ENCODE measurements at regions not wholly inside any gene's neighbourhood (a gene's known extent, or its start where the extent isn't known, plus 50 kb on each side); places are given as distances from the start of the nearest gene placed in this dataset.
A peak's percentile ranks its signal among the peaks of the same experiment; 100 is the strongest.
"Not testable (repeated sequence)": the region's sequence is repeated elsewhere in the genome, so short reads cannot be mapped to it uniquely, and the experiment has no call there.

GRCh38 chrX:117458243-117458968 is 658.2 kb downstream of the KLHL13 start:
- no peak for ATAC-seq

DNA sequence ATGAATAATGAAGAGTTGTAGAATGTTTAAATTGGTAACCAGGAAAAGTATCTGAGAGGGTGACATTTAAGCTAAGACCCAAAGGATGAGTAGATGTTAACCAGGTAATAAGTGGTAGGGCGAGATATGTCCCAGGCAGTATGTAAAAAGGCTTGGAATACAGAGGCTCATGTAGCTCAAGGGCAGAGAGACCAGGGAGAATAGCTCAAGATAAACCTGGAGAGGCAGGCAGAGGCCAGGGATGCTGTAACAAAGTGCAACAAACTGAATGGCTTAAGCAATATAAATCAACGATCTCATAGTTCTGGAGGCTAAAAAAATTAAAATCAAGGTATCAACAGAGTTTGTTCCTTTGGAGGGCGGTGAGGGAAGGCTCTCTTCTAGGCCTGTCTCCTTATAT is 660.8 kb downstream of the KLHL13 start:
- no peak for ATAC-seq

- ATAC-seq = no peak
Measured at GRCh38 chrX:117429501-117429900, 687.1 kb downstream of the KLHL13 start.

- peak; percentile 95 for ATAC-seq
Measured at GRCh38 chrX:117407449-117408150, 709.0 kb downstream of the KLHL13 start.

DNA sequence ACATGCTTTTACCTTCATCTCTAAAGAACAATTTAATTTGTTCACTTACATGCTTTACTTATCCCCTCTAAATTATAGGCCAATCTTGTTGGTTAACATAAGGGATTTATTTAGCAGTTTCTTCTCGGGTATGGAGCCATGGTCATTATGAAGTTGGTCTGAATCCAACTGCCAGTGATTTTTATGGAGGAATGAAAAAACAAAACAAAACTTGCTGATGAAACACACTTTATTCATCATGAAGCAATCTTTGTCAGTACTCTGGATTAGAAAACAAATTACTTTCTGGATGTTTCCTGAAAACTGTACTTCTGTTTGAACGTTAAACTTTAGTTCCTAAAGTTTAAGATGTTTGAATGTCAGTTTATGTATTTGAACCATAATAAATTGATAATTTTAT is 715.8 kb downstream of the KLHL13 start:
- ATAC-seq = no peak

DNA sequence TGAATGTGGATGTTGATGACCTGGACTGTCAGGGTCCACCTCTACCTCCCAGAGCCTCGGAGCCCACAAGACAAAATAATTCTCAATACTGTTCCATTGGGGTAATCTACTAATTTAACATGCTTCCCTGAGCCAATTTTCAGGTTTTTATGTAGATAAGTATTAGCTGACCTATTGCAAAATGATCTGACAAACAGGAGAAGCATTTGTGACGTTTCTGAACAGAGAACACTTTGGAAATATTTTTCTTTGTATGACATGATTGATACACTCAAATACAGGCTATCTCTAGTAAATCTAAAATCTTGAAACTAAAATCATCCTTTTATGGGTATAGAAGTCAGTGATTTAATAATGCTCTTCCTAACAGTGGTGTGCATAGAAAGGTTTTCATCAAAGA is 716.6 kb downstream of the KLHL13 start:
- ATAC-seq = no peak

DNA sequence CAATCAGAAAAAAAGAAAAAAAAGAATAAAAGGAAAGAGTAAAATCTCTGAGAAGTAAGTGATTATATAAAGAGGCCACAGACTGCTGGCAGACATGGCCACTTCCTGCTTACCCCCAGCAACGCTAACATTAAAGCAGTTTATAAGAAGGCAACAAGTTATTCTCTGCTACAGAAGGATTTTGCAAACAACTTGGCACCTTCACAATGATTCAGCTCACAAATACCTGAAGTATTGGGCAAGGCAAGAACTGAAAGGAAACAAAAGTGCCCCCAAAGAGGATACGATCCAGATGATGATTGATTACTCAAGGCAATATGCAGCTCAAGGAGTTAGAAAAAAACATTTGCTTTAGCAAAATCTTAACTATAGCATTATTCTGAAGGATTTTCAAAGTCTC is 718.8 kb downstream of the KLHL13 start:
- no peak for ATAC-seq

GRCh38 chrX:117394506-117395070 is 722.0 kb downstream of the KLHL13 start:
- ATAC-seq = not testable (repeated sequence)

GRCh38 chrX:117392360-117392759 is 724.2 kb downstream of the KLHL13 start:
- not testable (repeated sequence) for ATAC-seq

GRCh38 chrX:117376460-117376859 is 740.1 kb downstream of the KLHL13 start:
- peak; percentile 83 for ATAC-seq

DNA sequence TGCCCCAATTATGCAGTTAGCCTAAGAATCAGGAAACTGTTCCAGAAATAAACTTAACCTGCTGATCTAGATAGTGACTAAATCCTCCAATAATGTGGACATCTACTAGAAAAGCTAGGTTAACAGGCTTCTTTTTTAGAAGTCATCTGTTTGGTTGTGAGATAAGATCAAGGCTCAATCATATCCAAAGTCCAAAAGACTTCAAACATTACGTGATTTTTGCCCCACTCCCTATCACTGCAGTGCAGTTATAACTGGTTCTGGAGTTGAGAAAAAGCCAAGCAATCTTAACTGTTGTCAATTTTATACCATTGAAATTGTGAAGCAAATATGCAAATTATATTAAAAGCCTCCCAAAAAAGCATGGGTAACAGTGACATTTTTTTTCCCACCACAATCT is 781.4 kb downstream of the KLHL13 start:
- ATAC-seq = no peak

GRCh38 chrX:117327373-117327772 is 789.2 kb downstream of the KLHL13 start:
- ATAC-seq = no peak

DNA sequence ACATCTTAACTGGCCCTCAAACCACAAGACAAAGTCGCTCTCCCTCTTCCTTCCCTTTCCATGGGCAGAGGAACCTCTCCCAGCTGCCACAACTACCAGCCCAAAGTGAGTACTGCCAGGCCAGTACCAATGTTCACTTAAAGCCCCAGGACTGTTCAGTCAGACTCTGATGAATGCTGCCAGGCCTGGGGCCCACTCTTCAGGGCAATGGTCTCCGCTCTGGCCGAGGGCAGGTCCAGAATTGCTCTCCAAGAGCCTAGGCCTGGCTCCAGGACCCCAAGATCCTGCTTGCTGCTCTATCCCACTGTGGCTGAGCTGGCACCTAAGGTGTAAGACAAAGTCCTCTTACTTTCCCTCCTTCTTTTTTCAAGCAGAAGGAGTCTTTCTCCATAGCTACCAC is 790.9 kb downstream of the KLHL13 start:
- ATAC-seq = no peak

DNA sequence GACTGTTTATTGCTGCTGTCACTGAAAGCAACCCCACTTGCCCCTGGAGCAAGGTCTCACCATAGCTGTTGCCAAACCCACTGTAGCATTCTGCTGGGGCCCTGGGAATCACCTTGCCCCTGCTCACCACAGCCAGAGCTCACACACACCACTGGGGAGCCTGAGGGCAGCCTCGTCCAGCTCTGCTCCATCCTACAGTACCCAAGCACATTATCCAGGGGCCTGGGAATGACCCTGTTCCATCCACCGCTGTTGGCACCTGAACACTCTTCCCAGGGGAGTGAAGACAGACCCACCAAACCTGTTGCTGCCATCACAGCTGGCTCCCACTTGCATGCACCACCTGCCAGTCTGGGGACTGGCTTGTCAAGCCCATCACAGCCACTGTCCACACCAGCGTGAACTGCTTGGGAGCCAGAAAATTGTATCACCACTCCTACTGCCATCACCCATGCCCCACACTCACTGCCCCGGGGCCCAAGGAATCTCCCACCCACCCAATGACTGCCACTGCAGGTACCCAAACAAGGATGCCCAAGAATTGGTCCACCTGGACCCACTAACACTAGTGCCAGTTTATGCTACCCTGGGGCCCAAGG is 811.3 kb downstream of the KLHL13 start:
- no peak for ATAC-seq

DNA sequence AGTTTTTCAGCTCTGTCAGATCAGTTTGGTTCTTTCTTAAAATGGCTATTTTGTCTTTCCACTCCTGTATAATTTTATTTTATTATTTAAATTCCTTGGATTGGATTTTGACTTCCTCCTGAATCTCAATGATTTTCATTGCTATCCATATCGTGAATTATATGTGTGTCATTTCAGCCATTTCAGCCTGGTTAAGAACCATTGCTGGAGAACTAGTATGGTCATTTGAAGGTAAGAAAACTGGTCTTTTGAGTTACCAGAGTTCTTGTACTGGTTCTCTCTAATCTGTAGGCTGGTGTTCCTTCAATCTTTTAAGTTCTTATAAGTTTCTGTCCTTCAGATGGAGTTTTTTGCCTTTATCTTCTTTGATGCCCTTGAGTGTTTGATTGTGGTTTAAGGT is 815.5 kb downstream of the KLHL13 start:
- no peak for ATAC-seq

DNA sequence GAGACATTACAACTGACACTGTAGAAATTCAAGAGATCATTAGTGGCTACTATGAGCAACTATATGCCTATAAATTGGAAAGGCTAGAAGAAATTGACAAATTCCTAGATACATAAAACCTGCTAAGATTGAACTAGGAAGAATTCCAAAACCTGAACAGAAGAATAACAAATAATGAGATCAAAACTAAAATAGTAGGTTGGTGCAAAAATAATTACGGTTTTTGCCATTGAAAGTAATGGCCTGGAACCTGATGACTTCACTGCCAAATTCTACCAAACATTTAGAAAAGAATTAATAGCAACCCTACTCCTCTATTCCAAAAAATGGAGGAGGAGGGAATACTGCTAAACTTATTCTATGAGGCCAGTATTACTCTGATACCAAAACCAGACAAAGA is 824.9 kb downstream of the KLHL13 start:
- ATAC-seq = no peak

DNA sequence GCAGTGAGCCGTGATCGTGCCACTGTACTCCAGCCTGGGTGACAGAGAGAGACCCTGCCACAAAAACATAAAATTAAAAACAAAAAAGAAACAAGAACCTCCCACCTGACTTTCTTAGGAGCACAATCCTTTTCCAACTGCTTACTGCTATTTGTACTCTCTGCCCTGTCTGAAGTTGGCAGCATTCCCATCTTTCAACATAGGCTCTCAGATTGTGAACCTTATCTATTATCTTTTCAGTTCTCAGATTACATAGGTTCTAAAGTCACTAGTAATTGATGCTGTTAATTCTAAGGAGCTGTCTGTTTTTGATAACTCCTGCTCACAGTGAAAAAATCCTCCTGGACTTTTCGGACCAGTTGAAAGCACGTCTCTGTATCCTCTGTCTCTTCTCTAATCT is 812.2 kb upstream of the CT83 start:
- no peak for ATAC-seq
